Activated CD8-positive, alpha-beta memory T cell treated with anti-CD3 and anti-CD28 coated beads, Interleukin-2, amount 50 U/mL, for 24 hours (primary cell): ENCODE measurements at regions not wholly inside any gene's neighbourhood (a gene's known extent, or its start where the extent isn't known, plus 50 kb on each side); places are given as distances from the start of the nearest gene placed in this dataset.
"Not testable (repeated sequence)": the region's sequence is repeated elsewhere in the genome, so short reads cannot be mapped to it uniquely, and the experiment has no call there.

Source experiments
- DNase-seq: peaks from one replicate; pipeline ENCODE4 v3.0.0-alpha.2; 2020; ENCODE audit errors: extremely low read depth

- DNase-seq = no peak
These were observed 176.4 kb upstream of the MDFIC2 start for GRCh38 chr3:70488816-70489215.

- DNase-seq = no peak
These were observed 175.7 kb upstream of the MDFIC2 start for GRCh38 chr3:70488131-70488530.

GRCh38 chr3:70486414-70487017 is 174.1 kb upstream of the MDFIC2 start:
- DNase-seq = no peak

GRCh38 chr3:70476174-70476573 is 163.7 kb upstream of the MDFIC2 start:
- no peak for DNase-seq

- DNase-seq = no peak
These were observed 159.3 kb upstream of the MDFIC2 start for GRCh38 chr3:70471464-70472342.

- no peak for DNase-seq
These were observed 153.7 kb upstream of the MDFIC2 start for GRCh38 chr3:70466096-70466495.

- no peak for DNase-seq
These were observed 152.4 kb upstream of the MDFIC2 start for GRCh38 chr3:70464876-70465275.

GRCh38 chr3:70464465-70464864 is 152.0 kb upstream of the MDFIC2 start:
- DNase-seq = no peak

- DNase-seq = not testable (repeated sequence)
These were observed 137.8 kb upstream of the MDFIC2 start for GRCh38 chr3:70450220-70450619.

- not testable (repeated sequence) for DNase-seq
These were observed 123.0 kb upstream of the MDFIC2 start for GRCh38 chr3:70435422-70435821.

- no peak for DNase-seq
These were observed 120.7 kb upstream of the MDFIC2 start for GRCh38 chr3:70433091-70433490.

GRCh38 chr3:70431911-70432310 is 119.5 kb upstream of the MDFIC2 start:
- no peak for DNase-seq

- no peak for DNase-seq
These were observed 113.6 kb upstream of the MDFIC2 start for GRCh38 chr3:70426071-70426470.

- no peak for DNase-seq
These were observed 109.1 kb upstream of the MDFIC2 start for GRCh38 chr3:70421506-70421905.

GRCh38 chr3:70409018-70409417 is 96.6 kb upstream of the MDFIC2 start:
- DNase-seq = no peak

- DNase-seq = no peak
These were observed 87.8 kb upstream of the MDFIC2 start for GRCh38 chr3:70400194-70400593.

GRCh38 chr3:70393881-70394612 is 81.6 kb upstream of the MDFIC2 start:
- no peak for DNase-seq

GRCh38 chr3:70392227-70392626 is 79.8 kb upstream of the MDFIC2 start:
- no peak for DNase-seq

GRCh38 chr3:70387889-70388288 is 75.5 kb upstream of the MDFIC2 start:
- no peak for DNase-seq

- no peak for DNase-seq
These were observed 74.4 kb upstream of the MDFIC2 start for GRCh38 chr3:70386846-70387245.

- DNase-seq = no peak
These were observed 73.6 kb upstream of the MDFIC2 start for GRCh38 chr3:70386043-70386442.

GRCh38 chr3:70383360-70383831 is 71.0 kb upstream of the MDFIC2 start:
- DNase-seq = no peak

- DNase-seq = no peak
These were observed 61.7 kb upstream of the MDFIC2 start for GRCh38 chr3:70374179-70374578.
